CD4-positive, alpha-beta T cell treated with Interleukin-17A for 1 hour (primary cell): ENCODE measurements at regions not wholly inside any gene's neighbourhood (a gene's known extent, or its start where the extent isn't known, plus 50 kb on each side); places are given as distances from the start of the nearest gene placed in this dataset.

ENCODE experiments used
- DNase-seq: peaks from one replicate; pipeline ENCODE4 v3.0.0-alpha.2; 2020

DNA sequence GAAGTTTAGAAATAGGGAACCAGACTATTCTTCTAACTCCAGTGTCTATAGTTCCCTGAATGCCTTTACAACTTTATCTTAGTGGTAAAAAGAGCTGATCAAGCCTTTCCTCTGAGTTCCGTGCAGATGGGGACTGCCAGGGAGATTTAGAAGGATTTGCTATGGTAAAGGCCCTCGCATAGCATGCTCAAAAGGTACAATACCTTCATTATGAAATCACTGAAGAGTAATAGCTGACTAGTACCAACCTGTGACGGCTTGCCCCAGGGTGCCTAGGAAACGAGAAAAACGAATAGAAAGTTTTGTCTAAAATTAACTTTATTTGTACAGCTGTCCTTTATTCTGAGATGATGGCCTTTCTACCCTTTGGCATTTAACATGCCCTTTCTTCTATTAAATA, 150.1 kb upstream of the ARHGAP42 start:
- no peak for DNase-seq

DNA sequence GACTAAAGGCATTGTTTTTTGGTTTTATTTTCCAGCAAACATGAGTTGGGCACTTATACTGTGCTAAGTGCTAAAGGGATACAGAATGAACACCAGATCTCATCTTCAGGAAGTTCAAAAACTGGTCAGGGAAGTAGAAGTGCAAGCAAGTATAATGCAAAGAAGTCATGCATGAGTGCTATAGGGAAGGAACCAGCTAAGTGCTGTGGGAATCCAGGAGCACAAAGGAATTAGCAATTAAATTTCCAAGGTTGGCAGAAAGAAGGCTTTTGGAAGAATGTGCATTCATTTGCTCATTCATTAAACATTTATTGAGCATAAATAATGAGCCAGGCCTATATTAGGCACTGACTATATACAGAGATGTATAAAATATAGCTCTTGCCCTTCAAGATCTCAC, 143.7 kb upstream of the ARHGAP42 start:
- no peak for DNase-seq

DNA sequence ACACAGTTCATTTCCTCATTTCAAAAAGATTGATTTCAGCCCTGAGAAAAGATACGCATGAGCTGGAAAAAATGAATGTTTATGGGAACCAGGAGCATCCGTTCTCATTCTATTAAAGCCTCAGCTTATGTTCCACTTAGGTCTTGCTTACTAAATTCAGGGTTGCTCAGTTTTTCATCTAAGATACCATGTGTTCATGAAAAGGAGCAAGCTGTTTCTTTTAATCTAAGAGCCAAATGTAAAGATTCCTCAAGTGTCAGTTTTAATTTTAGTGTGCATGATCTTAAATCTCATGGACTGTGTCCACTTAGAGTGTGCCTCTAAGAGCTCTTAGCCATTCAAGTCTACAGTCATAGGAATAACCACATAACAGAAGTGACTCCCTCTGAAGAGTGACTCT, 141.5 kb upstream of the ARHGAP42 start:
- DNase-seq: no peak

DNA sequence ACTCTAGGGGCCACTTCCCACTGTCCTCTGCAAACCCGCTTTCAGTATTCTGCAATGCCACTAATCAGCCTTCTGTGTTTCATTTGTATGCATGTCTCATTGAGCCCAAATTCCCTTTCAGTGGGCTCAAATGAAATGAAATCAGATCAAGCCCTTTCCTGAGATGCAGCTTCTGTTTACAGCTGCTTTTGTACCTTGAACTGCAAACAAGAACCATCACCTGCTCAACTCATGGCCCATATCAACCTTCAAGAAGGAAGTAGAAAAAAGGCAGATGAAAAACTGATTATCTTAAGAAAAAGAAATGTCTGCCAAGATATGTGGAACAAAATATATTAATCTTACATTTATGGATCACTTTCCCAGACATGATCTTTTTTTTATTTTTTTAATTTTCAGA, 141.1 kb upstream of the ARHGAP42 start:
- DNase-seq: no peak

DNA sequence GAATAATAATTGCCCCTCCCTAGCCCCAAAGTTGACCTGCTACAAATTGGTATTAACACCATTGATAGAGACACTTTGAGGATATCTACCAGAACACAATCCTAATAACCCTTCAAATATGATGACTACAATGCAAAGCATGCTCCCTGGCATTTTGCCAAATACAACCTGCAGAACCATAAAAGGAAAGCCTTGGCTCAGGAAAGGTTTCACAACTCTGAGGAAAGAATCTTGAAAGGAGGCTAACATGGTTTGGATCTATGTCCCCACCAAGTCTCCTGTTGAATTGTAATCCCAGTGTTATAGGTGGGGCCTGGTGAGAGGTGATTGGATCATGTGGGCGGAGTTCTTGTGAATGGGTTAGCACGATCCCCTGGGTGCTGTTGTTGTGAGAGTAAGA, 140.4 kb upstream of the ARHGAP42 start:
- no peak for DNase-seq

DNA sequence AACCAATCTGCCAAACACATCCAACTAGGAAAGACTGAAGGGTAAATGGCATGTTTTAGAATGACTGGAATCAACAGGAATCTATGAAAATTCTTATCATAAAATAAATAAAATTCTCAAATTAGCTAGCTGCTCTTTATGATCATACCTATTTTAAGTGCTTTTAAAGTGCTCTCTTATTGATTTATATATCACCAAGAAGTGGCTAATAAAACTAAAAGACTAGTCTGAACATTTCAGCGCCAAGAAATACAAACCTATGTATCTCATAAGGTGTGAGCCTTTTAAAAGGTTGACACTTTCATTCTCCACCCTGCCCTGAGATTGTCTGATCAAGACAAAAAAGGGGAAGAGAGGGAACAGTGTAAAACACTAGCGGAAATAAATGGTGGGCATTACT, 136.8 kb upstream of the ARHGAP42 start:
- DNase-seq: no peak

DNA sequence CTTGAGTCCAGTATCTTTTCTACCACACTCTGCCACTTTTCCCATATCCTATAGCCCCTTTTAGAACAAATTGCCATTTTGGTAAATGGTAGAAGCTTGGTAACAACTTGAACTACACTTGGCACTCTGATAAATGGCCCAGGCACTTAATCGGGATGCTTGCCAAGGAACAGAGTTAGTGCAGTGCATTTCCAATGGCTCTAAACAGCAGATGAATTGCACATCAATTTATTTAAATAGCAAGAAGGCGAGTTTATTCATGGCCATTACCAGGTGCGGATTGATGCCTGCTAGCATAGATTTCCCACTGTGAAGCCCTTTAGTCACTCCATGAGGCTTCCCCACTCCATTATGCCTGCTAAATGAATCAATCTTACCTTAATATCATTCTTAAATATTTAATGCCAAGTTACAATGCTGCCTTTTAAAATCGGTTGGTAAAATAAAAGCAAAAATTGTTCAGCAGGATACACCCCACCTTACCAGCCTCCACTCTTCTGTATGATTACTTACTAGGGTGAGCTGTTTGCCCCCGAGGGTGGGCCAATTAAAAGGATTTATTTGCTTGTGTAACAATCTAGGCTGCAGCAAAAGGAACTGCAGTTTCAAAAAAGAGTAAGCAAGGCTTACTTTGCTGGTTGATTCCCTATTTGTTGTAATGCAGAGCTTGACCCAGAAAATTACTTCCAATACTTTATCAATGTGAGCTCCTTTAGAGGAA, 136.0 kb upstream of the ARHGAP42 start:
- no peak for DNase-seq

DNA sequence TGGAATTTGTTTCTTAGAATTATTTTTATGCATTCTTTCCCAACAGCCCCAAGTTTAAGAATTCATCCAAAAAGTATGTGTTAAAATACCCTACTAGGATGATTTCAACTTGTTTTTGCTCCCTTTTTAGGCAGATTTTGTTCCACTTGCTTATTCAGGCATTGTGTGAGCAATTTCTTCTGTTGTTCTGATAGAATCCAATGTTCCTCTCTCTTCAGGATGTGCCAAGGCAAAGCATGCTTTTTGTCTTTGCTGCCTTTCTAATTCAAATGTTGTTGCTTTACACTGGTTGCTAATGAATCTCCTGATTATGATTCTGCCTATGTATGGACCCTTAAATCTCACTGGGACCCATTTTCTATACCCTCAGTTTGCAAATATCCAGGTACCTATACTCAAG, 131.2 kb upstream of the ARHGAP42 start:
- DNase-seq: no peak

DNA sequence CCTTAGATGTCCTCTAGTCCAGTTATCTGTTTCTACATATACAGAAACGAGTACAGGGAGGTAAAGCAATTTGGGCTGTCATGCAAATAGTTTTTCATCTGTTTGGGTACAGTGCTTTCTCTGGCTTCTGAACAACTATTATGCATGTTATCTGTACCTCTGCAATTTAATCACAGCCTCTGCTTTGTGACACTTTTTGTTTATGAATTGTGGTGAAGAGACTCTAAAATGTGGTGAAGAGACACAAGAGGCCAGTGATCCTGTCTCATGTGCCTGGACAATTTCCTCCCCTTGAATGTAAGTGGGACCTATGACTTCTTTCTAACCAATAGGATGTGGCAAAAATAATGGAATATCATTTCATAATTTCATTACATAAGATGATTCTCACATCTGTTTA, 130.3 kb upstream of the ARHGAP42 start:
- no peak for DNase-seq

DNA sequence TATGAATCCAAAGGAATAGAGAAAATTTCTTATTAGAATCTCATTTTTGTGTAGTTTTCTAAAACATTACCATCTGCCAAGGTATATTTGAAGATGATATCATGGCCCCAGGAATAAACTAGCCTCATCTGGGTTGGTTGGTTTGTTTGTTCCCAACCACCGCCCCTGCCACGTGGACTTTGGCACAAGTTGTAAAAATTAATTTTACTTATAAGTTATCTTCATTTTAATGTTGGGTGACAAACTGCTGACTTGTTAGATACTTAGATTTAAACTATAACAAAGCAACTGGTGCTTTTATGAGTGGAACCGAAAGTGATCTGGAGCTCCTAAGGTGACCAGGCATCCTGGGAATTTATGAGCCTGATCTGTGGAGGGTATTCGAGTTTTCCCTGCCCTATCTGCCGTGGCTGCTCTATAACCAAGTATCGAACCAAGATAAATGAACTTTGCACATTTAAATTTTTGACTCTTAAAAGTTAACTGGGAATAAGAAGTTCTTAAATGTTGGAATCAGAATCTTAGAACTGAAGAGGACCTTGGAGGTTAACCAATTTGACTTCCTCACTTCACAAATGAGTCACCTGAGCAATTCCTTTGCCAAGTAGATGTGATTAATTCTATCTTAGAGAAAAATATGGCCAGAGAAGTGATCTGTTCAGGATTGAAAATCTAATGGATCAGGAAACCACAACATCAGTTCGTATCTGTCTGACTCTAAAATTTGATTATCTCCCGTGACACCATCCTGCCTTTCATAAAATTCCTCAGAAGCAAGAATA, 129.1 kb upstream of the ARHGAP42 start:
- no peak for DNase-seq

DNA sequence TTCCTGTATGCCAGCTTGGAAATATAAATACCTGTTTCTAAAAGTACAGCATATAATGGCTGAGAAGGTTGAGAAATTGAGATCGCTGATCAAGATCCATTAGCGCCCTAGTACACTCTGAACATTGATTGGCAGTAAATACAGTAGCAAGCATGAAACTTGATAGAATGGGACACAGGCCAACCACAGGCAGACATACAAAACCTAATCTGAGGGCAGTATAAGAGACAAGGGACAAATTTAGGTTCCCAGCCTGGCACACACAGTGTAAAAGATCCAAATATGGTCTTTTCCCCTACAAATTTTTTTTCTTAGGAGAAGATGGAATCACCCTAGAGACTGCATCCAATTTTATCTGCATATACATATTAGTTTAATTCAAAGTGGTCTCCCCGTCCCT, 126.5 kb upstream of the ARHGAP42 start:
- DNase-seq: no peak

DNA sequence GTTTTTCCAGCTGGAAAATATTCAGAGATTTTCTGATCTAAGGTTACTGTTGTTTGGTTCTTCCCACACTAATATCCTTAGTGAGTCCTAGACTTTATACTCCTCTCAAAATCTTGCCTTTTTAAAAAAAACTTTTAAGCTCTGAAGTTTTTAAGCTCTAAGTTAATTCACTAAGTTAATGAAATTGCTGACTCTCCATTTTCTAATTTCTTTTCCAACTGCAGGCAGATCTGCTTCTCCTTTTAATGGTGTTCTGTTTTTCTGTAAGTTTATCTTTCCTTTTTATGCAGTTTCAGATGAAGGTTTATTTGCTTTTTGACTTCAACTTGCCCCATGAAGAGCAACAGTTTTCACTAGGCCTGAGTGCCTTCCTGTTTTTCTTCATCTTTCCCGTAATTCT, 125.8 kb upstream of the ARHGAP42 start:
- no peak for DNase-seq

DNA sequence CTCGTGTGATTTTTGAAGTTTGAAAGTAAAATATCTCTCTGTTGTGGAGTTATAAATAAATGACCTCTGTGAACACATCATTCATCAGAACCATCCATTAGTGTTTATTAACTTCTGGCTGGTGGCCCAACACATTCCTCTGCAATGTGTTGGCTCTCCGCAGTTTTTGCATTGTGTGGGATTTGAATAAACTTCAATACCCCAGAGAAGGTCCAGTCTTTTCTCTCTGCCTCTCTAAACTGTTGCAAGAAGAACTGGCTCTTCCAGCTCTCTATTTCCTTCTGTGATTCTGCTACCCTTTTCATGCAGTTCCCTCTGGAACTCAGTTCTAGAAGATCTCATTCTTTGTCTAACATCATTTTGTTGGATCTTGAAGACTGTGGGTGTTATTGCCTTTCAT, 125.0 kb upstream of the ARHGAP42 start:
- DNase-seq: no peak

DNA sequence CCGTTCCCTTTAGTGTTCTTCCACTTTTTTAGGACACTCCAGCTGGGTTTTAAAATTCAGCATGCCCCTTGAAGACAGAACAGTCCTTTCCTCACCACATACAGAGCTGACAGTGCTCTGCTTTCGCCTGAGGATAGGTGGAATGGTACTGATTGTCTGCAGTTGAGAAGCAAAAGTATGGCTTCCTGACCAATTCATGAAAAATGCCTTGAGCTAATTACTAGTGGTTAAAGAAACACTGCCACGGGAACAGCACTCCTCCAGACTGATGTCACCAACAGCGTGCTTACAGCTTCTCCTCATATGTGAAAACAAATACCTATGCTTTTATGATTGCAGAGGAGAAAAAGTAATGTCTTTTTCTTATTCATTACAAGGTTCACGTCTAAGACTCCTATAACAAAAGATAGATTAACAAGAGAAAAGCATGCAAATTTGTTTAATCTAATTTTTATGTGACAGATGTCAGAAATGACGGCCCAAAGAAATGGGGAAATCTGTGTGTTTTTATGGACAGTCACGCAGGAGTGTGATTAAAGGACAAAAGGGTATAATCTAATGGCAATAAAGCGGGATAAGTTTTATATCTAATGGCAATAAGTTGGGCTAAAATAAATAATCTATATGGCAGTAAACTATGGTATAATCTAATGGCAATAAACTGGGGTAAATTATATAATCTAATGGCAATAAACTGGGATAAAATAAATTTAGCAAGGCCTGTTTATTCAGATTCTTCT, 123.4 kb upstream of the ARHGAP42 start:
- DNase-seq: no peak

DNA sequence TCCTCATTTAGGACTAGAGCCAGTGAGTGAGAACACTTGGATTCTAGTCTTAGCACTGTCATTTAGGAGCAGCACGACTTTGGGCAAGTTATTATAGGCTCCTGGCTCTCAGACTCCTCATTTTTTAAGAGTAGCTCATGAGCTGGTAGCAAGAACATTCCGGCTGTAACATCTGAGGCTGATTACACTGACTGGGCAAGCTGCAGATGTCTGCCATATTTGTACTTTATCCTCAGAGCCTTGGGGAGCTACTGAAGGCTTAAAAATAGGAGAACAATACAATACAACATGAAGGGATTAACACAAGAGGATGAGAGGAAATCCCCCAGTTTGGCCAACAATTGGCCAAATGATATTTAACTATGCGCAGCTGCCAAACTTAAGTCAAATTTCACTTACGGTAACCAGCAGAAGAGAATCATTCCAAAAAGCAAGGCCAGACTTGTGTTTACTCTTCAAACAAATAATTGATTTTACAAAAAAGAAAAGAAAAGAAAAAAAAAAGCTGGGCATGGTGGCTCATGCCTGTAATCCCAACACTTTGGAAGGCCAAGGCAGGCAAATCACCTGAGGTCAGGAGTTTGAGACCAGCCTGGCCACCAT, 113.1 kb upstream of the ARHGAP42 start:
- DNase-seq: no peak

DNA sequence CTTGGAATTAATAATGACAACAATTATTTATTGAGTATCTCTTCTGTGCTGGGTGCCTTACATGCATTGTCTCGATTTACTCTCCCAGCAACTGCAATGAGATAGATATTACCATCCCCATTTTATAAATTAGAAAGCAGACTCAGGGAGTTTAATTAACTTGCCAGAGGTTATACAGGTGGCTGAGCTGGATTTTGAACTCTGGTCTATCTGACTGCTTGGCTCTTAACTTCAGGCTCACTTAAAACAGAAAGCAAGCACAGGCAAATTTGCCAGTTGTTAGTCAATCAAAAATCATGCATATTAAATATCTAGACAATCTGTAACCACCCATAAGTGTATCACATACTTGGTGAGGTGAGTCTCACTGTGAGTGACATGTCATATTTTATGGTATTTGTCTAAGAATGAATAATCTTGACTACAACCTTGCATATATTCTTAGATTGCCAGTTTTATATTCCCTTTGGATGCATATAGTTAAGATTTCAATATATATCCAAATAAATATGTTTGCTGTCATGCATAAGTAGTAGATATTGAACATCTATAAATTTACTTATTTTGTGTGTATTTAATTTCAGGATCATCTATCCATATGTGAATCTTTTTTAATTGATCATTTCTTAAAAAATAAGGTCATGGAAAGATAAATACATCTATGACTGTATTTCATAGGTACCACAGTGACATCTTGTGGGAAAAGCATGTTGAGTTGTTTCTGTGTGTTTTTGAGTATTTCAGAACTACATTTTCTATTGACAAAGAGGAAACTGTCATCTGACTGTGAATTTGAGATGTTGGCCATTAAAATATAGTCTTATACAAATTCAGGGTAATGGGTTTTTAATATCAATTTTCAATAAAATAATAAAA, 112.0 kb upstream of the ARHGAP42 start:
- DNase-seq: no peak

DNA sequence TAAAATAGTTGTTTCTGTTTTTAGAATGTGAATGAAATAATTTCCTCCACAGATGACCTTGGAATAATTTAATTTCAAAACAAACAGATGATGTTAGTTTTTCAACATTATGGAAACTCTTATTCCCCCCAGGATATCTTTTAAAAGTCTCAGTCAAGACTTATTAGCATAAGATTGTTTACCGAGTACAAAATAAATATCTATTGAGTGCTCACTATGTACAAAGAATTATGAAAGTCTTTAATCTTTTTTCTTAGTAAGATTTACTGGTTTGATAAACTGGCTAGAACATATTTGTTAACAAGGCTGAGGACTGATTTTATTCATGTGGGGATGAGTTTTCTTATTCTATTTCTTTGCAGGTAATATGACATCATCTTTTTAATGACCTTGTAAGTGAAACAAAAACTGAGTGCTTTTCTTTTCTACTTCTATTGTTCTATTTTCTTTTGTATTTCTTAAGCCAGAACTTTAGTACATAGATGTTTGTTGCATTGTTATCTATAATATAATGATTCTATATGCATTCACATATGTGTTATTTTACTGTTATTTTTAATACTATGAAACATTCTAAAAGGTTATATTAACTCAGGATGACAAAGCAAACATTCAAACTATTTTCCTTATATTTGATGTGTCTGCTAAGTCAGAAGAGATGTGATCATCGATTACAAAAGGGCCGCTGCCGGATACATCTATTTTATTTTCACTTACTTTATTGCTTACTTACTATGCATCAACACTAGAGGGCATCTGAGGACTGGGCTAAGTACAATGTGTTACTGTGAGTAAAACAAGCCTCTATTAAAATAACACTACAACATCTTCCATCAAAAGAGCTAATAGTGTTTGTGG, 111.0 kb upstream of the ARHGAP42 start:
- DNase-seq: peak; percentile 18

DNA sequence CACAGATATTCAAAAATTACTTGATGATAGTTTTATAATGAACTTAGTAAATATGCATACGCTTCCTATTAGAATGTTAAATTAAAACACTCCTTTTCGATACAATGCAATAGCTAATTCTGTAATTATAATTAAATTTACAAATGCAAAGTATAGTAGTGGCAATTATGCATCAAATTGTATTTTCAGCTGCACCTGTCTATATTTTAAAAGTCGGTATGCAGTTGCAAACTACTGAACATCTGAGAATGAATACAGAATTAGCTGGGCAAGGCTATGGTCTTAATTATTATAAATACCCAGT, 110.4 kb upstream of the ARHGAP42 start:
- no peak for DNase-seq

DNA sequence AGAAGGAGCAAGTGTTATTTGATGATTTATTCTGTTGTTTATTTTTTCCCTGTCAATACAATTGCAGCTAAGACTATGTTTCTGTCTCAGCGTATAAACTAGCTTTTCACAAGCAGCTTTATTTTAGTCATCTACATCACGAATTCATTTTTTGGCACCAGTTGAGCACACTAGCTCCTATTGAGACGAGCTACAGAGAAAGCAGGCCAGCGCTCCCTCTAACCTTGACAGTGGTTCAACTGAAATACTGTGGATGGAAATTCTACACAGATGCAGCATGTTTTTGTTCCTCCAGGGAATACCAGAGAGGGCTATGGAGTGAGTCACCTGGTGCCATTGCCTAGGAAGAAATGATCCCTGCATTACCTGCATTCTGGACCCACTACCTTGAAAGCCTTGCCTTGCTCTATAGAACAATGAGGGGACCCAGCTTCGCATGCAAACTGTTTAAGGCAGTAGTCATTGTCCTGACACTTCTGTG, 108.2 kb upstream of the ARHGAP42 start:
- no peak for DNase-seq

DNA sequence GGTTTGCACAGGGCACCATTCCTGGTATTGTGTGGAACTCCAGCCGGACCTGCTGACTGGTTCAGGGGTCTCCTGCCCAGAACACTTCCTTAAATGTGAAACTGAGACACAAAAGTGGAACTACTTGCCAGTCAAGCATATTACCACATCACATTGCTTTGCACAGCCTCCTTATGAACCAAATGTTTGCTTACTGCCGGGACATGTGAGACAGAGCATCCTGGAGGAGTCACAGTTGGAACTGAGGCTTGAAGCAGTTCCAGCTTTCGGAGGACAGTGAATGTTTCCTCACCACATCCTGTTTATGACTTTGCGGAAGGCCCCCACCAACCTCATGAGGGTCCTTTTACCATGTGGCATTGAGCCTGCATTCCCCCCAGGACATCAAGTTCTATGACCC, 105.8 kb upstream of the ARHGAP42 start:
- no peak for DNase-seq

DNA sequence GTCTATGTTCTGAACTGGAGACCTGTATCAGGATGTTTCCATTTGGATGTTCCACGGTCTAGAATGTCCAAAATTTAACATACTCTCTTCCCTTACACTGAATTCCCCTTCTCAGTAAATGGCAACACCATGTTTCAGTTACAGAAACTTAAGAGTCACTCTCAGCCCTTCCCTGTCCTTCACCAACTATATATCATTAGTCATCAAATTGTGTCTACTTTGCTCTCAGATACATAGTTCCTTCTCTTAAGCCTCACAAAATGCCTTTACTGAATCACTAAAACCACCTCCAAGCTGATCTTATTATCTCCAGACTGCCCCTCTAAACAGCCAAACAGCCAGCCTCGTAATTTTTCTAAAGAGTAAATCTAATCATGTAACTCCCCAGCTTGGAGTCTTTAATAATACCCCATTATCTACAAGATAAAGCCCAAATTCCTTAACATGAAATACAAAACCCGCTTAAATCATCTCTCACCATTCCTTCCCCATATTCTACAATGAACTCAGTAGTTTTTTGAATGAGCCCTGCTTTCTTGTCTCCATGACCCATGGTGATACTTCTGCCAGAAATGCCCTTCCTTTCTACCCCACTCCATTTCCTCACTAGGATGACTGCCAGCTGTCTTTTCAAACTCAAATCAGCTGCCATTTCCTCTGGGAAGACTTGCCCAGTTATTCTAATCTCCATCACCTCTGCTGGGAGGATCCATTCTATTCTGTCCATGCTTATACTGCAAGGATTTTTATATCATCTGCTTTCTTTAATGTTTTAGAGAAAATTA, 102.7 kb upstream of the ARHGAP42 start:
- no peak for DNase-seq
